WTC11 (cell line): ENCODE measurements at regions not wholly inside any gene's neighbourhood (a gene's known extent, or its start where the extent isn't known, plus 50 kb on each side); places are given as distances from the start of the nearest gene placed in this dataset.

Experiments
- CTCF ChIP-seq: fragments of 200-600 bp; IDR thresholded peaks from 2 replicates; pipeline ENCODE4 v1.8.0; 2022; ENCODE audit warnings: antibody characterized with exemption
- ELF4 ChIP-seq: sonication (generic); formaldehyde crosslinking; IDR thresholded peaks from 2 replicates; pipeline ENCODE4 v1.8.1; 2022; ENCODE audit warnings: low read depth, mild to moderate bottlenecking, moderate library complexity, missing genetic modification reagents
- EMX1 ChIP-seq: fragments of 250-450 bp; sonication (Bioruptor Pico); IDR thresholded peaks from 2 replicates; pipeline ENCODE4 v1.8.0; 2021; ENCODE audit warnings: mild to moderate bottlenecking
- NFYB ChIP-seq: sonication (generic); formaldehyde crosslinking; conservative IDR thresholded peaks from 2 replicates; pipeline ENCODE4 v1.8.0; 2022; ENCODE audit warnings: low read depth, missing genetic modification reagents
- RELA ChIP-seq: sonication (generic); formaldehyde crosslinking; IDR thresholded peaks from 2 replicates; pipeline ENCODE4 v1.8.1; 2022; ENCODE audit warnings: missing genetic modification reagents, mild to moderate bottlenecking, borderline replicate concordance
- RORB ChIP-seq: fragments of 250-450 bp; sonication (Bioruptor Pico); IDR thresholded peaks from 2 replicates; pipeline ENCODE4 v1.9.0; 2021; ENCODE audit warnings: mild to moderate bottlenecking
- SP1 ChIP-seq: sonication (generic); formaldehyde crosslinking; conservative IDR thresholded peaks from 2 replicates; pipeline ENCODE4 v1.8.1; 2022; ENCODE audit warnings: missing genetic modification reagents

- TF ChIP-seq EMX1 (no peak), CTCF (no peak), NFYB (no peak), ELF4 (CRISPR knock-in tag) (no peak), RORB (no peak), SP1 (CRISPR knock-in tag) (no peak), RELA (CRISPR knock-in tag) (no peak)
These were observed 281.3 kb downstream of the CEMIP2 start for GRCh38 chr9:71487061-71487460.
